MV-4-11 (cell line): ENCODE measurements at regions not wholly inside any gene's neighbourhood (a gene's known extent, or its start where the extent isn't known, plus 50 kb on each side); places are given as distances from the start of the nearest gene placed in this dataset.

Experiments
- DNase-seq: peaks from one replicate; lab custom pipeline; 2025; lab: John Stamatoyannopoulos, UW

DNA sequence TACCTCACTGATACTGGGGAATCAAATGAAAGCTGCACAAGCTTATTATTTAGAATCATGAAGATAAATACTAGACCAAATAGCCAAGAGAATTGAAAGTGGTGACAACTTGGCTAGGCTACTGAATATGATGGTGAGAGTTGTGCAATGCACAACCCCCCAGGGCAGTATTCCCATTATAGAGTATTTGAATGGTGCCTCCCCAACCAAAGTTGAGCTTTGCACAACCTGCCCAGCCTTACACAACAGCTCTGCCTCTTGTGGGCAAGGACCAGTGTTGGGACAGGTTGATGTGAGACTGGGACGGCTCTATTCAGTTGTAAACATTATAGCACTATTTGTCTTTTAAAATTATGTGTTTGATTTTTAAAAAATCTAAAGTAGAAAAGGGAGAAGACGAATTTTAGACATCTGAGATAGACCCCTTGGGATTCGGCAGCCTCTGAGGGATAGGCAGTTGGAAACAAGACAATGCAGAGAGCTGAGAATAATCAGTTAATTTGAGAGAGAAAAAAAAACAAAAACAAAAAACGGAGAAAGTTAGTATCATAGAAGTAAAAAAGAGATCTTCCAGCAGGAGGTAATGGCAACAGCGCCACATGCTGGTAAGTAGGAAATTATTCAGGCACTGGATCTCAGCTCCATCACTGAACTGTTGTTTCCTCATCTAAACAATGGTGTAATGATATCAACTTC is 91.0 kb upstream of the KCNA3 start:
- peak; percentile 64 for DNase-seq

- no peak for DNase-seq
Measured at GRCh38 chr1:110763149-110763548, 88.4 kb upstream of the KCNA3 start.

DNA sequence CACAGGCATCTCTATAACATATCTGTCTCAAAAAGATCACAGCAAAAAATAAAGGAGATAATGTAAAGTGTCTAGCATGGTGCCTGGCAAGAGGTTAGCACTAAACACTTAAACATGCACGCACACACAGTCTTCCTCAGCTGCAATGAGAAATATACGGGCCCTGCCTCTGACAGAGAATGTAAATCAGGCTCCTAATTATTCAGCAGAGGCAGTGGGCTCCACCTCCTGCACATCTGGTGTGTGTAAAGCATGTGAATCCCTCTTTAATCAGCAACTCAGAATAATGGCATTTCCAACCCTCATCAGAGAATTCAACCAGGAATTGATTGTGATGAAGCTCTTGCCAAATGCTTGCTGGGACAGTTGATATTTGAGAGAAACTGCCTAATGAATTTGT is 85.6 kb upstream of the KCNA3 start:
- DNase-seq: no peak

GRCh38 chr1:110756506-110756905 is 81.8 kb upstream of the KCNA3 start:
- no peak for DNase-seq

GRCh38 chr1:110752941-110753725 is 78.4 kb upstream of the KCNA3 start:
- no peak for DNase-seq

GRCh38 chr1:110750562-110750961 is 75.8 kb upstream of the KCNA3 start:
- DNase-seq: no peak

DNA sequence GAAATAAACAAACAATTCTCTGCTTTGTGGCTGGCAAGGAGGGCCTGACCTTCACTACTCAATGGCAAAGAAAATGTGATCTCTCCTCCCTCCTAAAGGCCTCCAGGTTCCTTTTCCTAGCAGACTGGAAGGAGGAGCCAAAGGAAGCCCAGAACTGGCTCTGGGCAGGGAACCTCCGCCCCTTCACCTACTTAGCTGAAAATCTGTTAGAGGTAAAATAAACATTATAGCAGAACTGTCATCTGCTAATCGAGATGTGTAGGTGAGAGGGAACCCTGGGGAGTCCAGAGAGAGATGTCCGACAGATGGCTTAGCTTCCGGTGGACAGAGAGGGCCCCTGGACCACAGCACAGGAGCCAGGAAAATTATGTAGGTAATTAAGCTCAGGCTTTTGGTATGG is 75.2 kb upstream of the KCNA3 start:
- DNase-seq: no peak

- peak; percentile 53 for DNase-seq
Measured at GRCh38 chr1:110746644-110747259, 72.0 kb upstream of the KCNA3 start.

- DNase-seq: no peak
Measured at GRCh38 chr1:110743397-110743796, 68.7 kb upstream of the KCNA3 start.

- no peak for DNase-seq
Measured at GRCh38 chr1:110736900-110737605, 62.3 kb upstream of the KCNA3 start.

- no peak for DNase-seq
Measured at GRCh38 chr1:110734133-110734680, 59.5 kb upstream of the KCNA3 start.

DNA sequence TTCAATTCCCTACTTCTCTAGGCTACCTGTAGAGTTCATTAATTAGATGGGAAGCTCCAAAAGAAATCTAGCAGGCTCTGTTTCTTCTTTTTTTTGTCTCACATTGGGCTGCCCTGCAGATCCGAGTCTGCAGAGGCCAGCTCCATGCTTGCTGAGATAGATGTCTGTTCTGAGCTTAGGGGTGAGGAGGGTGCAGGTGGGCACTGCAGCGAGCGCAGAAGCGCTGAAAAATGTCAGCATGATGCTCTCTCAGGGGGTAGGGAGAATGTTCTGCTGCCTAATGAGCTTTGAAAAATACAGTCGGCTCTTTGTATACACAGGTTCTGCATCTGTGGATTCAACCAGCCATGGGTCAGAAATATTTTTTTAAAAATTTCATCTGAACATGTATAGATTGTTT is 56.8 kb upstream of the KCNA3 start:
- no peak for DNase-seq

GRCh38 chr1:110728388-110729001 is 53.8 kb upstream of the KCNA3 start:
- no peak for DNase-seq

DNA sequence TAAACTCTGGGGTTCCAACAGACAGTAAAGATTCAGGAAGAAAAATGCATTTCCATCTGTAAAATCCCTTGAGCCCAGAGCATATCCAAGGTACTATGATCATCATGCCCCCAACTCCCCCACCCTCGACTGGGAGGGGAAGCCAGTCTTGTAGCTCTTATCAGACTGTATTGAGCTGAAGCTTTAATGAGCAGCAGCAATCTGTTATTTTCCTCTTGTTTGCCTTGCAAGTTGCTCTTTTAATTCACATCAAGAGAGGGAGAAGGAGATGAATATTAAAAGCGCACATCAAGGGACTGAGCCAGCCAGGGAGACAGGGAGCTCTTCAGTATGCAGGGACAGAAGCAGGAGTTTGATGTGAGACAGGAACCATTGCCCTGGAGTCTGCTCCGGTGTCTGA is 52.5 kb upstream of the KCNA3 start:
- no peak for DNase-seq

DNA sequence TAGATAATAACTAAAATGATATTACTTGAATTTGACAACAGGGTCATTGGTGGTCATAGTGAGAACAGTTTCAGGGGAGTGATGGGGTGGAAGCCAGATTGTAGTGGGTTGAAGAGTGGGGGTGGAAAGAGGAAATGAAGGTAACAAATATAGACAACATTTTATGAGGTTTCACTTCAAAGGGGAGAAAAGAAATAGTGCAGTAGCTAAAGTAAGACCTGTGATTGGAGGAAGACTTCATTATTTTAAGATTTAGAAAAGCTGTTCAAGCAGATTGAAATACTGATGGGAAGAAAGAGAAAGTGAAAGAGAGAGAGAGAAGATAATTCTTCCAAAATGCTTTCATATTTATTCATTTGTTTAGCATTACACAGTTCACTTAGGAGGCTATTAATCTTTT is 52.0 kb upstream of the KCNA3 start:
- DNase-seq: no peak
